ENCODE measurements at regions not wholly inside any gene's neighbourhood (a gene's known extent, or its start where the extent isn't known, plus 50 kb on each side); places are given as distances from the start of the nearest gene placed in this dataset.

GRCh38 chr5:152089644-152090043, 165.0 kb upstream of the GLRA1 start:
- TF ChIP-seq EZH2 (IDR thresholded peaks at IDR 0.05; ENCODE audit: borderline replicate concordance, low read depth, low read length, severe bottlenecking): no peak
- no peak for TF ChIP-seq GATA2 (IDR thresholded peaks at IDR 0.05; ENCODE audit: insufficient read depth, insufficient read length, low read depth, low read length)

Measured in endothelial cell of umbilical vein (primary cell).